ENCODE measurements at regions not wholly inside any gene's neighbourhood (a gene's known extent, or its start where the extent isn't known, plus 50 kb on each side); places are given as distances from the start of the nearest gene placed in this dataset.

- DNase-seq = no peak
Measured at GRCh38 chr1:82598812-82599211, 798.1 kb downstream of the ADGRL2 start.

GRCh38 chr1:82598337-82598736 lies 797.6 kb downstream of the ADGRL2 start:
- no peak for DNase-seq

GRCh38 chr1:82597649-82598048 lies 796.9 kb downstream of the ADGRL2 start:
- no peak for DNase-seq

GRCh38 chr1:82597141-82597540 lies 796.4 kb downstream of the ADGRL2 start:
- DNase-seq = no peak

GRCh38 chr1:82593561-82593960 lies 792.8 kb downstream of the ADGRL2 start:
- no peak for DNase-seq

- DNase-seq = no peak
Measured at GRCh38 chr1:82589588-82589987, 788.9 kb downstream of the ADGRL2 start.

- DNase-seq = no peak
Measured at GRCh38 chr1:82587371-82587770, 786.6 kb downstream of the ADGRL2 start.

- no peak for DNase-seq
Measured at GRCh38 chr1:82586473-82586872, 785.7 kb downstream of the ADGRL2 start.

- DNase-seq = no peak
Measured at GRCh38 chr1:82582347-82582746, 781.6 kb downstream of the ADGRL2 start.

- DNase-seq = no peak
Measured at GRCh38 chr1:82578086-82578726, 777.5 kb downstream of the ADGRL2 start.

- DNase-seq = no peak
Measured at GRCh38 chr1:82567348-82567747, 766.6 kb downstream of the ADGRL2 start.

- DNase-seq = no peak
Measured at GRCh38 chr1:82565546-82565945, 764.8 kb downstream of the ADGRL2 start.

GRCh38 chr1:82565146-82565545 lies 764.4 kb downstream of the ADGRL2 start:
- no peak for DNase-seq

- no peak for DNase-seq
Measured at GRCh38 chr1:82564333-82564732, 763.6 kb downstream of the ADGRL2 start.

- DNase-seq = no peak
Measured at GRCh38 chr1:82562448-82562847, 761.7 kb downstream of the ADGRL2 start.

GRCh38 chr1:82560566-82560965 lies 759.8 kb downstream of the ADGRL2 start:
- DNase-seq = no peak

- no peak for DNase-seq
Measured at GRCh38 chr1:82555501-82555900, 754.8 kb downstream of the ADGRL2 start.

GRCh38 chr1:82549841-82550240 lies 749.1 kb downstream of the ADGRL2 start:
- DNase-seq = no peak

GRCh38 chr1:82542766-82543165 lies 742.0 kb downstream of the ADGRL2 start:
- no peak for DNase-seq

GRCh38 chr1:82542141-82542540 lies 741.4 kb downstream of the ADGRL2 start:
- no peak for DNase-seq

- DNase-seq = no peak
Measured at GRCh38 chr1:82540006-82540405, 739.3 kb downstream of the ADGRL2 start.

GRCh38 chr1:82538876-82539275 lies 738.1 kb downstream of the ADGRL2 start:
- DNase-seq = no peak

GRCh38 chr1:82534996-82535395 lies 734.3 kb downstream of the ADGRL2 start:
- no peak for DNase-seq

GRCh38 chr1:82525378-82525777 lies 724.6 kb downstream of the ADGRL2 start:
- no peak for DNase-seq

- no peak for DNase-seq
Measured at GRCh38 chr1:82520611-82521010, 719.9 kb downstream of the ADGRL2 start.

- no peak for DNase-seq
Measured at GRCh38 chr1:82517586-82517985, 716.9 kb downstream of the ADGRL2 start.

All from NCI-H69 (cell line).